WTC11 (cell line): ENCODE measurements at regions not wholly inside any gene's neighbourhood (a gene's known extent, or its start where the extent isn't known, plus 50 kb on each side); places are given as distances from the start of the nearest gene placed in this dataset.

Experiments used
- ATAC-seq: fragments of 200-7000 bp; cut with Tn5 transposase; 2 replicates; pipeline ENCODE4 v1.10.0; 2021; ENCODE audit warnings: mild to moderate bottlenecking, moderate library complexity
- CTCF ChIA-PET: fragments of 300-600 bp; sonication (Branson Sonifier 250); formaldehyde crosslinking; loops from one replicate; lab custom pipeline; 2021; ENCODE audit warnings: antibody characterized with exemption; lab: Charles Lee
- POLR2A ChIA-PET: fragments of 350-600 bp; sonication (Branson Sonifier 250); formaldehyde crosslinking; loops from one replicate; lab custom pipeline; 2021; ENCODE audit warnings: antibody characterized with exemption; lab: Charles Lee
- DNase-seq: peaks from one replicate; pipeline ENCODE4 v3.0.0; 2021; ENCODE audit warnings: low spot score
- H3K27ac Mint-ChIP-seq: 2 replicates; pipeline ENCODE4 v1.8.0; 2021; ENCODE audit warnings: mixed read lengths
- H3K27me3 Mint-ChIP-seq: 2 replicates; pipeline ENCODE4 v1.8.0; 2021; ENCODE audit warnings: low read depth, mild to moderate bottlenecking, moderate library complexity, mixed read lengths
- H3K36me3 Mint-ChIP-seq: 2 replicates; pipeline ENCODE4 v1.8.0; 2021; ENCODE audit warnings: mixed read lengths
- H3K4me1 Mint-ChIP-seq: 2 replicates; pipeline ENCODE4 v1.8.0; 2022; ENCODE audit warnings: mixed read lengths
- H3K4me3 Mint-ChIP-seq: 2 replicates; pipeline ENCODE4 v1.8.0; 2021; ENCODE audit warnings: mild to moderate bottlenecking, moderate library complexity, mixed read lengths
- H3K9me3 Mint-ChIP-seq: 2 replicates; pipeline ENCODE4 v1.8.0; 2021; ENCODE audit warnings: mixed read lengths
- CBFB ChIP-seq: sonication (generic); formaldehyde crosslinking; IDR thresholded peaks from 2 replicates; pipeline ENCODE4 v1.8.1; 2022; ENCODE audit warnings: mild to moderate bottlenecking, low read depth, missing genetic modification reagents
- ELF4 ChIP-seq: sonication (generic); formaldehyde crosslinking; IDR thresholded peaks from 2 replicates; pipeline ENCODE4 v1.8.1; 2022; ENCODE audit warnings: low read depth, mild to moderate bottlenecking, moderate library complexity, missing genetic modification reagents
- ESRRA ChIP-seq: sonication (generic); formaldehyde crosslinking; IDR thresholded peaks from 2 replicates; pipeline ENCODE4 v1.8.1; 2022; ENCODE audit warnings: mild to moderate bottlenecking, missing genetic modification reagents, borderline replicate concordance
- ETV6 ChIP-seq: sonication (generic); formaldehyde crosslinking; IDR thresholded peaks from 2 replicates; pipeline ENCODE4 v1.8.1; 2022; ENCODE audit warnings: mild to moderate bottlenecking, missing genetic modification reagents
- FOXK1 ChIP-seq: sonication (generic); formaldehyde crosslinking; IDR thresholded peaks from 2 replicates; pipeline ENCODE4 v1.8.0; 2022; ENCODE audit warnings: mild to moderate bottlenecking, moderate library complexity, missing genetic modification reagents
- IRF1 ChIP-seq: sonication (generic); formaldehyde crosslinking; IDR thresholded peaks from 2 replicates; pipeline ENCODE4 v1.8.0; 2023; ENCODE audit warnings: missing genetic modification reagents
- JUN ChIP-seq: sonication (generic); formaldehyde crosslinking; IDR thresholded peaks from 2 replicates; pipeline ENCODE4 v1.8.0; 2023; ENCODE audit warnings: mild to moderate bottlenecking, missing genetic modification reagents
- KAT7 ChIP-seq: sonication (generic); formaldehyde crosslinking; IDR thresholded peaks from 2 replicates; pipeline ENCODE4 v1.8.1; 2023; ENCODE audit warnings: missing genetic modification reagents, mild to moderate bottlenecking, borderline replicate concordance
- MYBL2 ChIP-seq: sonication (generic); formaldehyde crosslinking; IDR thresholded peaks from 2 replicates; pipeline ENCODE4 v1.8.1; 2023; ENCODE audit warnings: mild to moderate bottlenecking, moderate library complexity, missing genetic modification reagents
- NFE2L1 ChIP-seq: sonication (generic); formaldehyde crosslinking; IDR thresholded peaks from 2 replicates; pipeline ENCODE4 v1.8.1; 2023; ENCODE audit warnings: missing genetic modification reagents
- NR2C2 ChIP-seq: sonication (generic); formaldehyde crosslinking; IDR thresholded peaks from 2 replicates; pipeline ENCODE4 v1.8.0; 2022; ENCODE audit warnings: mild to moderate bottlenecking, missing genetic modification reagents
- NR3C1 ChIP-seq: sonication (generic); formaldehyde crosslinking; conservative IDR thresholded peaks from 2 replicates; pipeline ENCODE4 v1.8.1; 2023; ENCODE audit warnings: low read depth, mild to moderate bottlenecking, missing genetic modification reagents
- OVOL2 ChIP-seq: fragments of 250-450 bp; sonication (Bioruptor Pico); IDR thresholded peaks from 2 replicates; pipeline ENCODE4 v1.9.0; 2021; ENCODE audit warnings: mild to moderate bottlenecking, borderline replicate concordance
- SMAD4 ChIP-seq: sonication (generic); formaldehyde crosslinking; IDR thresholded peaks from 2 replicates; pipeline ENCODE4 v1.8.0; 2022; ENCODE audit warnings: mild to moderate bottlenecking, missing genetic modification reagents
- SP1 ChIP-seq: sonication (generic); formaldehyde crosslinking; conservative IDR thresholded peaks from 2 replicates; pipeline ENCODE4 v1.8.1; 2022; ENCODE audit warnings: missing genetic modification reagents
- STAT6 ChIP-seq: sonication (generic); formaldehyde crosslinking; conservative IDR thresholded peaks from 2 replicates; pipeline ENCODE4 v1.8.1; 2023; ENCODE audit warnings: mild to moderate bottlenecking, low read depth, missing genetic modification reagents, moderate library complexity
- ZBTB43 ChIP-seq: sonication (generic); formaldehyde crosslinking; IDR thresholded peaks from 2 replicates; pipeline ENCODE4 v1.8.1; 2023; ENCODE audit warnings: mild to moderate bottlenecking, missing genetic modification reagents
- ZNF121 ChIP-seq: sonication (generic); formaldehyde crosslinking; IDR thresholded peaks from 2 replicates; pipeline ENCODE4 v1.8.0; 2023; ENCODE audit warnings: missing genetic modification reagents
- ZNF219 ChIP-seq: sonication (generic); formaldehyde crosslinking; IDR thresholded peaks from 2 replicates; pipeline ENCODE4 v1.8.0; 2023; ENCODE audit warnings: missing genetic modification reagents, mild to moderate bottlenecking, borderline replicate concordance
- ZNF671 ChIP-seq: fragments of 250-450 bp; sonication (Bioruptor Pico); IDR thresholded peaks from 2 replicates; pipeline ENCODE4 v1.8.0; 2021; ENCODE audit warnings: mild to moderate bottlenecking
- TF ChIP-seq, protein P1 (sequence below): fragments of 250-450 bp; sonication (Bioruptor Pico); IDR thresholded peaks from 2 replicates; pipeline ENCODE4 v1.9.0; 2021; ENCODE audit warnings: mild to moderate bottlenecking
- TF ChIP-seq, protein P2 (sequence below): fragments of 250-450 bp; sonication (Bioruptor Pico); IDR thresholded peaks from 2 replicates; pipeline ENCODE4 v1.9.0; 2021; ENCODE audit warnings: mild to moderate bottlenecking, borderline replicate concordance
- TF ChIP-seq, protein P3 (sequence below): fragments of 250-450 bp; sonication (Bioruptor Pico); IDR thresholded peaks from 2 replicates; pipeline ENCODE4 v1.9.0; 2021; ENCODE audit warnings: mild to moderate bottlenecking

- Mint-ChIP-seq H3K27me3 (no peaks in the 10 kb centered on the region; the same call in 1 of the 2 replicates), H3K36me3 (peaks cover 14% of the 10 kb centered on the region), H3K4me3 (no peak overlapping the region), H3K4me1 (no peaks in the 10 kb centered on the region), H3K9me3 (peaks cover 51% of the 10 kb centered on the region), H3K27ac (no peak overlapping the region)
- DNase-seq = no peak
- POLR2A ChIA-PET = no interaction called here
- CTCF ChIA-PET = no interaction called here
- ATAC-seq = peak; percentile 46; the same call in 1 of the 2 replicates
- TF ChIP-seq SP1 (CRISPR knock-in tag) (no peak), ZBTB43 (CRISPR knock-in tag) (no peak), CBFB (CRISPR knock-in tag) (no peak), ESRRA (CRISPR knock-in tag) (no peak)
- TF ChIP-seq, protein P1, sequence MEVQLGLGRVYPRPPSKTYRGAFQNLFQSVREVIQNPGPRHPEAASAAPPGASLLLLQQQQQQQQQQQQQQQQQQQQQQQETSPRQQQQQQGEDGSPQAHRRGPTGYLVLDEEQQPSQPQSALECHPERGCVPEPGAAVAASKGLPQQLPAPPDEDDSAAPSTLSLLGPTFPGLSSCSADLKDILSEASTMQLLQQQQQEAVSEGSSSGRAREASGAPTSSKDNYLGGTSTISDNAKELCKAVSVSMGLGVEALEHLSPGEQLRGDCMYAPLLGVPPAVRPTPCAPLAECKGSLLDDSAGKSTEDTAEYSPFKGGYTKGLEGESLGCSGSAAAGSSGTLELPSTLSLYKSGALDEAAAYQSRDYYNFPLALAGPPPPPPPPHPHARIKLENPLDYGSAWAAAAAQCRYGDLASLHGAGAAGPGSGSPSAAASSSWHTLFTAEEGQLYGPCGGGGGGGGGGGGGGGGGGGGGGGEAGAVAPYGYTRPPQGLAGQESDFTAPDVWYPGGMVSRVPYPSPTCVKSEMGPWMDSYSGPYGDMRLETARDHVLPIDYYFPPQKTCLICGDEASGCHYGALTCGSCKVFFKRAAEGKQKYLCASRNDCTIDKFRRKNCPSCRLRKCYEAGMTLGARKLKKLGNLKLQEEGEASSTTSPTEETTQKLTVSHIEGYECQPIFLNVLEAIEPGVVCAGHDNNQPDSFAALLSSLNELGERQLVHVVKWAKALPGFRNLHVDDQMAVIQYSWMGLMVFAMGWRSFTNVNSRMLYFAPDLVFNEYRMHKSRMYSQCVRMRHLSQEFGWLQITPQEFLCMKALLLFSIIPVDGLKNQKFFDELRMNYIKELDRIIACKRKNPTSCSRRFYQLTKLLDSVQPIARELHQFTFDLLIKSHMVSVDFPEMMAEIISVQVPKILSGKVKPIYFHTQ (CRISPR knock-in tag) = no peak
- TF ChIP-seq, protein P2, sequence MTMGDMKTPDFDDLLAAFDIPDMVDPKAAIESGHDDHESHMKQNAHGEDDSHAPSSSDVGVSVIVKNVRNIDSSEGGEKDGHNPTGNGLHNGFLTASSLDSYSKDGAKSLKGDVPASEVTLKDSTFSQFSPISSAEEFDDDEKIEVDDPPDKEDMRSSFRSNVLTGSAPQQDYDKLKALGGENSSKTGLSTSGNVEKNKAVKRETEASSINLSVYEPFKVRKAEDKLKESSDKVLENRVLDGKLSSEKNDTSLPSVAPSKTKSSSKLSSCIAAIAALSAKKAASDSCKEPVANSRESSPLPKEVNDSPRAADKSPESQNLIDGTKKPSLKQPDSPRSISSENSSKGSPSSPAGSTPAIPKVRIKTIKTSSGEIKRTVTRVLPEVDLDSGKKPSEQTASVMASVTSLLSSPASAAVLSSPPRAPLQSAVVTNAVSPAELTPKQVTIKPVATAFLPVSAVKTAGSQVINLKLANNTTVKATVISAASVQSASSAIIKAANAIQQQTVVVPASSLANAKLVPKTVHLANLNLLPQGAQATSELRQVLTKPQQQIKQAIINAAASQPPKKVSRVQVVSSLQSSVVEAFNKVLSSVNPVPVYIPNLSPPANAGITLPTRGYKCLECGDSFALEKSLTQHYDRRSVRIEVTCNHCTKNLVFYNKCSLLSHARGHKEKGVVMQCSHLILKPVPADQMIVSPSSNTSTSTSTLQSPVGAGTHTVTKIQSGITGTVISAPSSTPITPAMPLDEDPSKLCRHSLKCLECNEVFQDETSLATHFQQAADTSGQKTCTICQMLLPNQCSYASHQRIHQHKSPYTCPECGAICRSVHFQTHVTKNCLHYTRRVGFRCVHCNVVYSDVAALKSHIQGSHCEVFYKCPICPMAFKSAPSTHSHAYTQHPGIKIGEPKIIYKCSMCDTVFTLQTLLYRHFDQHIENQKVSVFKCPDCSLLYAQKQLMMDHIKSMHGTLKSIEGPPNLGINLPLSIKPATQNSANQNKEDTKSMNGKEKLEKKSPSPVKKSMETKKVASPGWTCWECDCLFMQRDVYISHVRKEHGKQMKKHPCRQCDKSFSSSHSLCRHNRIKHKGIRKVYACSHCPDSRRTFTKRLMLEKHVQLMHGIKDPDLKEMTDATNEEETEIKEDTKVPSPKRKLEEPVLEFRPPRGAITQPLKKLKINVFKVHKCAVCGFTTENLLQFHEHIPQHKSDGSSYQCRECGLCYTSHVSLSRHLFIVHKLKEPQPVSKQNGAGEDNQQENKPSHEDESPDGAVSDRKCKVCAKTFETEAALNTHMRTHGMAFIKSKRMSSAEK (CRISPR knock-in tag) = no peak
- TF ChIP-seq, protein P3, sequence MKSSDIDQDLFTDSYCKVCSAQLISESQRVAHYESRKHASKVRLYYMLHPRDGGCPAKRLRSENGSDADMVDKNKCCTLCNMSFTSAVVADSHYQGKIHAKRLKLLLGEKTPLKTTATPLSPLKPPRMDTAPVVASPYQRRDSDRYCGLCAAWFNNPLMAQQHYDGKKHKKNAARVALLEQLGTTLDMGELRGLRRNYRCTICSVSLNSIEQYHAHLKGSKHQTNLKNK (CRISPR knock-in tag) = no peak
These were observed 618.7 kb downstream of the EDEM1 start for GRCh38 chr3:5806192-5806591.

GRCh38 chr3:5809586-5810246 lies 622.2 kb downstream of the EDEM1 start:
- DNase-seq (no peak), ATAC-seq (no peak)
- no peak overlapping the region for H3K4me3 Mint-ChIP-seq
- peaks cover 58% of the 10 kb centered on the region for H3K9me3 Mint-ChIP-seq
- ChIA-PET POLR2A (no interaction called here), CTCF (no interaction called here)
- H3K36me3 Mint-ChIP-seq = peaks cover 24% of the 10 kb centered on the region
- H3K4me1 Mint-ChIP-seq = peaks cover 5% of the 10 kb centered on the region
- H3K27ac Mint-ChIP-seq = no peak overlapping the region
- H3K27me3 Mint-ChIP-seq = no peaks in the 10 kb centered on the region
- no peak for TF ChIP-seq ZNF121 (CRISPR knock-in tag)
- TF ChIP-seq FOXK1 (CRISPR knock-in tag) = no peak
- TF ChIP-seq JUN (CRISPR knock-in tag) = no peak
- TF ChIP-seq ELF4 = no peak
- no peak for TF ChIP-seq NFE2L1 (CRISPR knock-in tag)
- TF ChIP-seq MYBL2 (CRISPR knock-in tag) = no peak
- TF ChIP-seq ZNF671 (CRISPR knock-in tag) = no peak
- no peak for TF ChIP-seq ZNF219 (CRISPR knock-in tag)
- TF ChIP-seq CBFB (CRISPR knock-in tag) = no peak
- no peak for TF ChIP-seq IRF1
- no peak for TF ChIP-seq NR3C1
- TF ChIP-seq SMAD4 (CRISPR knock-in tag) = no peak
- no peak for TF ChIP-seq NR2C2 (CRISPR knock-in tag)
- no peak for TF ChIP-seq ETV6 (CRISPR knock-in tag)
- TF ChIP-seq STAT6 = no peak
- TF ChIP-seq KAT7 = no peak
- TF ChIP-seq OVOL2 (CRISPR knock-in tag) = no peak
